Spleen (tissue), 11 donors: ENCODE measurements at regions not wholly inside any gene's neighbourhood (a gene's known extent, or its start where the extent isn't known, plus 50 kb on each side); places are given as distances from the start of the nearest gene placed in this dataset.

Experiments used
- DNase-seq: peaks from one replicate; pipeline ENCODE4 v3.0.0-alpha.2; 2020
- H3K27ac ChIP-seq, 8 donors: fragments of 200-600 bp; sonication (generic) in 7 of 8; 1 replicate in 4 of 8; 2 replicates in 4 of 8; pipeline versions ENCODE4 v1.5.0 to v1.8.0; 2016 to 2021; ENCODE audit warnings: inconsistent platforms in 4 of 8, mild to moderate bottlenecking in 4 of 8, moderate library complexity in 1 of 8
- H3K27me3 ChIP-seq, 7 donors: fragments of 200-600 bp; sonication (generic) in 6 of 7; replicated peaks in 1 of 7; 1 replicate in 4 of 7; 2 replicates in 3 of 7; pipeline versions ENCODE4 v1.5.0 to v1.8.0; 2016 to 2021; ENCODE audit warnings: inconsistent platforms in 3 of 7, mild to moderate bottlenecking in 1 of 7
- H3K36me3 ChIP-seq, 6 donors: fragments of 200-600 bp; sonication (generic) in 5 of 6; 1 replicate in 4 of 6; 2 replicates in 2 of 6; pipeline versions ENCODE4 v1.5.0 to v1.8.0; 2016 to 2021; ENCODE audit warnings: inconsistent platforms in 2 of 6
- H3K4me1 ChIP-seq, 6 donors: fragments of 200-600 bp; sonication (generic) in 5 of 6; 1 replicate in 3 of 6; 2 replicates in 3 of 6; pipeline versions ENCODE4 v1.5.0 to v1.8.0; 2016 to 2021; ENCODE audit warnings: inconsistent platforms in 3 of 6
- H3K4me3 ChIP-seq, 8 donors: fragments of 200-600 bp; sonication (generic) in 7 of 8; 1 replicate in 4 of 8; 2 replicates in 4 of 8; pipeline versions ENCODE4 v1.5.0 to v1.8.0; 2016 to 2021; ENCODE audit warnings: inconsistent platforms in 4 of 8, mild to moderate bottlenecking in 4 of 8, moderate library complexity in 2 of 8
- H3K9me3 ChIP-seq, 8 donors: fragments of 200-600 bp; sonication (generic) in 7 of 8; 1 replicate in 4 of 8; 2 replicates in 4 of 8; pipeline versions ENCODE4 v1.5.0 to v1.8.0; 2016 to 2021; ENCODE audit warnings: inconsistent platforms in 4 of 8
- POLR2A ChIP-seq, 3 donors: fragments of 450-650 bp; IDR thresholded peaks; one replicate each; pipeline ENCODE4 v1.5.1; 2017; ENCODE audit warnings: antibody characterized with exemption in 3 of 3, mild to moderate bottlenecking in 1 of 3
- POLR2AphosphoS5 ChIP-seq, 3 donors: sonication (generic); formaldehyde crosslinking; IDR thresholded peaks; one replicate each; pipeline ENCODE4 v1.5.1; 2017; ENCODE audit warnings: antibody characterized with exemption in 3 of 3
- WGBS, 5 donors: extraction: QIAGEN DNeasy Blood & Tissue Kit in 3 of 5; methylation state at CpG; one replicate each; pipeline versions ENCODE4 v1.1.5 to v1.1.7; 2013 to 2018; 5-methylcytosine and 5-hydroxymethylcytosine counted together
- intact Hi-C: fragments of 100-400 bp; cut with DNase I; formaldehyde crosslinking; loops from one replicate; pipeline ENCODE4 v1.15.0; 2023; ENCODE audit warnings: low total_unique reads
- TF ChIP-seq, protein P1 (sequence below), 11 experiments: fragments of 200-600 bp in 7 of 11; fragments of 450-650 bp in 4 of 11; sonication (generic) in 4 of 11; IDR thresholded peaks in 8 of 11; conservative IDR thresholded peaks in 3 of 11; 1 replicate in 7 of 11; 2 replicates in 4 of 11; pipeline versions ENCODE4 v1.4.0 to v1.8.0; 2016 to 2021; ENCODE audit warnings: antibody characterized with exemption in 11 of 11, inconsistent platforms in 4 of 11, mild to moderate bottlenecking in 1 of 11
- donor health status: healthy with polysubstance abuse.
- donor health status: DM: no; HTN: no; CAD: no; lungs with moderate emphysema.
- donor health status: DM: no; HTN: no; CAD: no.
- donor health status: Bipolar disorder and iron deficiency.
- donor health status: healthy.
- donor health status: DM: no; HTN: no; CAD: no.
- donor health status: DM: yes; HTN: yes; CAD: no.

DNA sequence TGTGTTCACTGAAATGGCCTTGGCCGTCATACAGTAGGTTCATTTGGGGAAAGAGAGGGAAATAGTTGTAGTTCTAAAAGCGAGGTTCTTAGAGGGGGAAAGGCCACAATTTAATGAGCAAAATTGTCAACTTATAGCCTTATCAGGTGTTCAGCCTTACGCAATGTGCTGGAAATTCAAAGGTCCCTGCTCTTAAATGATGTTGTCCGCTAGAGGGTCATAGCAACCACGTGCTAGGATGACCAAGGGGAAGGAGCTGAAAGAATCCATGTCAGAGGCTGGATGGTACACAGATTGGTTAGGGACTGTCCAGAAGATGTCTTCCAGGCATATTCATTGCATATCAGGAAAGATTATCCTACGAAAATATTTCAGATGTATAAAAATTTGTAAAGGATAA is 282.3 kb upstream of the MEX3C start:
- Histone ChIP-seq H3K27ac (no peak overlapping the region), H3K27me3 (no peaks in the 10 kb centered on the region), H3K36me3 (no peaks in the 10 kb centered on the region), H3K4me1 (no peaks in the 10 kb centered on the region), H3K9me3 (no peaks in the 10 kb centered on the region), H3K4me3 (no peak overlapping the region)
- no peak for DNase-seq
- TF ChIP-seq, protein P1, sequence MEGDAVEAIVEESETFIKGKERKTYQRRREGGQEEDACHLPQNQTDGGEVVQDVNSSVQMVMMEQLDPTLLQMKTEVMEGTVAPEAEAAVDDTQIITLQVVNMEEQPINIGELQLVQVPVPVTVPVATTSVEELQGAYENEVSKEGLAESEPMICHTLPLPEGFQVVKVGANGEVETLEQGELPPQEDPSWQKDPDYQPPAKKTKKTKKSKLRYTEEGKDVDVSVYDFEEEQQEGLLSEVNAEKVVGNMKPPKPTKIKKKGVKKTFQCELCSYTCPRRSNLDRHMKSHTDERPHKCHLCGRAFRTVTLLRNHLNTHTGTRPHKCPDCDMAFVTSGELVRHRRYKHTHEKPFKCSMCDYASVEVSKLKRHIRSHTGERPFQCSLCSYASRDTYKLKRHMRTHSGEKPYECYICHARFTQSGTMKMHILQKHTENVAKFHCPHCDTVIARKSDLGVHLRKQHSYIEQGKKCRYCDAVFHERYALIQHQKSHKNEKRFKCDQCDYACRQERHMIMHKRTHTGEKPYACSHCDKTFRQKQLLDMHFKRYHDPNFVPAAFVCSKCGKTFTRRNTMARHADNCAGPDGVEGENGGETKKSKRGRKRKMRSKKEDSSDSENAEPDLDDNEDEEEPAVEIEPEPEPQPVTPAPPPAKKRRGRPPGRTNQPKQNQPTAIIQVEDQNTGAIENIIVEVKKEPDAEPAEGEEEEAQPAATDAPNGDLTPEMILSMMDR (IDR thresholded peaks at IDR 0.05 in 8 of 11, conservative IDR thresholded peaks at IDR 0.05 in 3 of 11): no peak
- no peak for TF ChIP-seq POLR2AphosphoS5 (IDR thresholded peaks at IDR 0.05)
- TF ChIP-seq POLR2A (IDR thresholded peaks at IDR 0.05): no peak
- 80 to 85% (median 81%) methylated on average over 6 of the region's 6 CpGs for WGBS, 5 donors
- intact Hi-C loops: no loop called here

DNA sequence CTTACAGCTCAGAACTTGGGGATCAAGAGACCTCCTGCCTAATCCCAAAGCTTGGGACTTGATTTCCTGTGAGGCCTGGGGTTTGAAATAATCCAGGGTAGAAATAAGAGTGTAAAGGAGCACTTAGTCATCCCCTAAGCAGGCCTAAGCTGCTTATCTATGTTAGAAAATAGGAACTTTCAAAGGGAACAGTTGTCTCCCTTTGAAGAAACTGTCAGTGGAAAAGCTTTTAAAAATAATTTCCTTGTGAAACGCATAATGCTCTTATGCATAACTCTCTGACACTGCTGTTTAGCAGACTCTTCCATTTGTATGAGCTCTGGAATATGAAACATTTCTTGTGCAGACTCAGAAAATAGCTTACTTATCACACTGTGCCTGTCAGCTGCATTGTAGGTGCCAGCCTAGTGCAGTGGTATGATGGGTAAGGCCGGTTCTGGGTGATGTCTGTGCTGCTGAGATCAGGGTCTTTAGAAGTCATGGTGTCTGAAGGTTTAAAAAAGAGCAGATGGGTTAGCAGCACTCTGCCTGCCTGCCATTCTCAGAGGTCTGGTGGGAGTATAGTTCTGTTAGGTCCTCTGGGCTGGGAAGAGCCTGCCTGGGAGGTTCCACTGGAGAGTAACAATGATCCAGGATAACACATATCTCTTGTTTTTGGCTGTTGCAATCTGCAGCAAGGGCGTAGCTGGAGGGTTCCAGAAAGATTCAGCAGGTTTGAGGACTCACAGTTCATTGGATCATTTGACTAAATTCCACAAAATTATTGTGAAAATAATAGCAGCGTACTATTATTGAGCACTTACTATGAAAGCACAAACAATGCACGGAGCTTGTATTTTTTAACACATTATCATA is 283.2 kb upstream of the MEX3C start:
- Histone ChIP-seq H3K4me1 (no peaks in the 10 kb centered on the region), H3K27me3 (no peaks in the 10 kb centered on the region), H3K36me3 (no peaks in the 10 kb centered on the region), H3K4me3 (no peak overlapping the region), H3K9me3 (no peaks in the 10 kb centered on the region), H3K27ac (no peak overlapping the region)
- intact Hi-C loops: no loop called here
- TF ChIP-seq POLR2AphosphoS5 (IDR thresholded peaks at IDR 0.05) (no peak), POLR2A (IDR thresholded peaks at IDR 0.05) (no peak)
- TF ChIP-seq, protein P1 (IDR thresholded peaks at IDR 0.05 in 8 of 11, conservative IDR thresholded peaks at IDR 0.05 in 3 of 11): no peak
- DNase-seq: no peak
- 76 to 93% (median 88%) methylated on average over 5 of the region's 5 CpGs for WGBS, 5 donors

DNA sequence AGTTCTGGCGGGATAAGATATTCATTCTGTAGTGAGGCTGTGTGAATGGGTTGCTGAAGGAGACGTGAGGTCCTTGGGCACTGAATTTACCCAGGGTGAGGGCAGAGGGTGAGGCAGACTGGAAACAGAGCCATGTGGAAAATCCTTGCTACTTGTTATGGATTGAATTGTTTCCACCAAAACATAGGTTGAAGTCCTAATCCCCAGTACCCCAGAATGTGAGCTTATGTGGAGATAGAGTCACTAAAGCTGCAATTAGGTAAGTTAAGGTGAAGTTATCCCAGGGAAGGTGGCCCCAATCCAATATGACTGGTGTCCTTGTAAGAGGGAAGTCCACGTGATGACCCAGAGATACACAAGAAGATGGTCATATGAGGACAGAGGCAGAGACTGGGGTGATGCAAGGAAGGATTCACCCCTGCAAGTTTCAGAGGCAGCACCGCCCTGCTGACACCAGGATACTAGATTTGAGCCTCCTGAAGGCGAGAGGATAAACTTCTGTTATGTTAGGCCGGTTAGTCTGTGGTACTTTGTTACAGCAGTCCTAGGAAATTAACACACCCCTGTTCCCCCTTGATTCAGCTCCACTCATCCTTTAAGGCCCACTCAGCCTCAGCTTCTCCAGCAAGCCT is 289.4 kb upstream of the MEX3C start:
- no peak overlapping the region for H3K27ac ChIP-seq
- H3K27me3 ChIP-seq: no peaks in the 10 kb centered on the region
- TF ChIP-seq, protein P1 (IDR thresholded peaks at IDR 0.05 in 8 of 11, conservative IDR thresholded peaks at IDR 0.05 in 3 of 11): no peak
- TF ChIP-seq POLR2A (IDR thresholded peaks at IDR 0.05) (no peak), POLR2AphosphoS5 (IDR thresholded peaks at IDR 0.05) (no peak)
- DNase-seq: no peak
- no peak overlapping the region for H3K4me3 ChIP-seq
- H3K36me3 ChIP-seq: no peaks in the 10 kb centered on the region
- no peaks in the 10 kb centered on the region for H3K4me1 ChIP-seq
- H3K9me3 ChIP-seq: no peaks in the 10 kb centered on the region
- WGBS, 5 donors: 73 to 87% (median 77%) methylated on average over 6 of the region's 6 CpGs
- intact Hi-C loops: no loop called here

DNA sequence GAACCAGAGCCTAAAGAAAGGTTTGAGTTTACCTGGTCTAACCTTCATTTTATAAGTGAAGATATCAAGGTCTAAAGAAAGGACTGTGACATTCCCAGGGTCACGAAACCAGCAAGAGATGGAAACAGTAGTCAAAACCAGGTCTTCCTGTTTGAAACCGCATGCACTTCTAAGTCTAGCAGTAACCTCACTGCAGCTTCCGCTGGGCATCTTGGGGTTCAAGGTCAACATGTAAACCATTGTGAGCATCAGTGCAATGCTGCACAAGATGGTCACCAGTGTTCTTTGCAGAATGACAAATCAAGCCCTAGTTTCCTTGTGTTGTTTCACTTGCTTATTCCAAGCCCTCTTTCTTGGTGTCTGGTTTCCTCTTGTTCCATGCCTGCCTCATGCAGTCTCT is 292.9 kb upstream of the MEX3C start:
- WGBS, 5 donors: 69 to 75% (median 70%) methylated on average over 3 of the region's 3 CpGs
- Histone ChIP-seq H3K4me1 (no peaks in the 10 kb centered on the region), H3K27ac (no peak overlapping the region), H3K9me3 (no peaks in the 10 kb centered on the region), H3K27me3 (no peaks in the 10 kb centered on the region), H3K4me3 (no peak overlapping the region), H3K36me3 (no peaks in the 10 kb centered on the region)
- DNase-seq: no peak
- TF ChIP-seq POLR2AphosphoS5 (IDR thresholded peaks at IDR 0.05): no peak
- TF ChIP-seq, protein P1 (IDR thresholded peaks at IDR 0.05 in 8 of 11, conservative IDR thresholded peaks at IDR 0.05 in 3 of 11): no peak
- no peak for TF ChIP-seq POLR2A (IDR thresholded peaks at IDR 0.05)
- intact Hi-C loops: no loop called here
